Amniotic epithelial cell (primary cell): ENCODE measurements at regions not wholly inside any gene's neighbourhood (a gene's known extent, or its start where the extent isn't known, plus 50 kb on each side); places are given as distances from the start of the nearest gene placed in this dataset.
A peak's percentile ranks its signal among the peaks of the same experiment; 100 is the strongest.
"Not testable (repeated sequence)": the region's sequence is repeated elsewhere in the genome, so short reads cannot be mapped to it uniquely, and the experiment has no call there.

Source experiments
- DNase-seq: peaks from one replicate; pipeline ENCODE4 v3.0.0-alpha.2; 2010; ENCODE audit warnings: low read depth

DNA sequence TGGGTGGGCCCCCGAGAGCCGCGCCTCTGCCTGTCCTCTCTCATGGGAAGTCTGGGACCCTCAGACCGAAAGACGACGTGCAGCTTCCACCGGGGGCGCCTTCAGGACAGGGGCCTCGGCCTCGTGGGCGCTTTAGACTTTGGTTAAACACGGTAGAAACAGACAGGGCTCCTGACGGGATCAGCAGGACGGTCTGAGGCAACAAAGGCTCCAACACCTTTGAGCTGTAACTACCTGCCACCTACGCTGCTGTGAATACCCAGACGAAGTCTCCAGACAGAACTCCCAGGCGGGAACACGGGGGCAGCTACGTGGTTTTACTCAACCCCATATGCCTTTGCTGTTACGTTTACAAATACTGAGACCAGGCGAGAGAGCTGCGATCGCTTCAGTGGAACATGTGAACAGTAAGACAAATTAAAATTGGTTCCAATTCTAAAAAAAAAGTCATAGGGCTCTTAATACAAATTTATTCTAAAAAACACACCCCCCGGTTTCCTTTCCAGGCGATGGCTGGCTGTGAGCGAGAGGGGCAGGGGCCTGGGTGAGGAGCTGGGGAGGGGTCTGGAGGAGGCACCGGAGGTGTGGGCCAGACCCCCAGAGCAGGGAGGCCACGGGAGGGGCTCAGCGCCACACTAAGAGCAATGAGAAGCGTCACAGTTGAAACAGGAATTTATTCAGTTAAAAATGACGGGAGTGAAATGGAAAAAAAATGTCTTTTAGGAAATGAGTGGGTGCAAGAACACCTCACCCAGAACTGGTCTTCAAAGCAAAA is 453.2 kb downstream of the QKI start:
- no peak for DNase-seq

DNA sequence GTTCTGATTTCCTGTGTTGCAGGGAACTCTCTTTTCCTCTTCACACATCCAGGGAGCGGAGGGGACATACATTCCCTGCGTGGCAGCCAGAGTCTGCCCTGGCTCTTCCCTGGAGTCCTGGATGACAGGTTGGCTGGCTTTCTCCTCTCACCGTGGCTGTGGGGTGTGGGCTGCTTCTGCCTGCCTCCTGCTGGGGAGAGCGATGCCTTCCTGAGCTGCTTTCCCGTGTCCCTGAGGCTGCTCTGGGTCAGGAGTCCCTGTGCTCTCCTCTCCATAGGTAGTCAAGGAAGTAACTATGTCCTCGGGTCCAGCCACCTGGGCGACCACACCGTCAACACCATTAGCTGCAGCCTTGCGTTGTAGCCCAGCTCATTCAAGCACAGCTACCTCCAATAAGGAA is 451.7 kb downstream of the QKI start:
- DNase-seq = no peak

DNA sequence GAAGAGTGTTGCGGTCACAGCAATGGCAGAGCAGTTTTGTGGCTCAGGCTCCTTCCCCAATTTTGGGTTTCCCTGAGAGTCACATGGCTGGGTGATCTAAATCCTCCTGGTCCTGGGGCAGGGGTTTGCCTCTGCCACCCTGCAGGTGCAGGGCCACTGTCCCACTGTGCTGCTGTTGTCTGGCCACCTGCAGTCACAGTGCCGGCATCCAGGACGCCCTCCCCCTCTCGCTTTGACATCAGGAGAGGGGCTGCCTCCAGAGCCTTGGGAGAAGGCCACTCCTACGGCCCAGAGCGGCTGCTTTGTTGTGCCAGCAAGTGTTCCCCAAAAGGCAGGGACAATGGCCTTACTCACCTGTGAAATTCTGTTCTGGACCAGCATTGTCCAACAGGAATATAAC is 449.0 kb downstream of the QKI start:
- DNase-seq = no peak

DNA sequence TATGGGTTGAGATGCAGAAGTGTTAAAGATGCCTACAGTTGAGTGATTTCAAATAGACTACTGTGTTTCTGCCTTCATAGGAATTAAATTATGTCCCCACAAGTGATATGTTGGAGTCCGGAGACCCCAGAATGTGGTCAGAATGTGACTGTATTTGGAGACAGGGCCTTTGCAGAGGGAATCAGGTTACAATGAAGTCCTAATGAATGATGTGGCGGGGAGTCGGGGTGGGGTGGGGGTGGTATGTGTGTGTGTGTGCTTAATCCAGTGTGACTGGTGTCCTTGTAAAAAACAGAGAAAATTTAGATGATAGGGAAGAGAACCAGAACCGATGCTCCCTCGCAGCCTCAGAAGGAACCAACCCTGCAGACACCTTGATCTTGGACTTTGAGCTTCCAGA is 448.2 kb downstream of the QKI start:
- DNase-seq = no peak

DNA sequence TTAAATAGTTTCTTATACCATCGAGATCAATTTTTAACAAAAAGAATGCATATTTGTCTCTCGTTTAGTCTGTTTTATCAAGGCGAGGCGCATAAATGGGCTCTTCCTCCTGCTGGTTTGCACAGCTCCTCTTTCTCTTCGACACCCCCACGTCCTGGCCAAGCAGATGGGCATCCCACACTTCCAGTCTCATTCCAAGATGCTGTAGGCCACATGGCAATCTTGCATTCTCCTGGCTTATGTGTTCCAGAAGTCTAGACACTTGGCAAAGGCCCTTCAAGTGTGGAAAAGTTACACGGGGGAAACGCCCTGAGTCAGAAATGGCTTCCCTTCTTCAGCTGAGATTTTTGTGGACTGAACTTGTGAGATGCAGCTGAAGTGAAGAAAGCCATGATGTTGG is 447.1 kb downstream of the QKI start:
- no peak for DNase-seq

DNA sequence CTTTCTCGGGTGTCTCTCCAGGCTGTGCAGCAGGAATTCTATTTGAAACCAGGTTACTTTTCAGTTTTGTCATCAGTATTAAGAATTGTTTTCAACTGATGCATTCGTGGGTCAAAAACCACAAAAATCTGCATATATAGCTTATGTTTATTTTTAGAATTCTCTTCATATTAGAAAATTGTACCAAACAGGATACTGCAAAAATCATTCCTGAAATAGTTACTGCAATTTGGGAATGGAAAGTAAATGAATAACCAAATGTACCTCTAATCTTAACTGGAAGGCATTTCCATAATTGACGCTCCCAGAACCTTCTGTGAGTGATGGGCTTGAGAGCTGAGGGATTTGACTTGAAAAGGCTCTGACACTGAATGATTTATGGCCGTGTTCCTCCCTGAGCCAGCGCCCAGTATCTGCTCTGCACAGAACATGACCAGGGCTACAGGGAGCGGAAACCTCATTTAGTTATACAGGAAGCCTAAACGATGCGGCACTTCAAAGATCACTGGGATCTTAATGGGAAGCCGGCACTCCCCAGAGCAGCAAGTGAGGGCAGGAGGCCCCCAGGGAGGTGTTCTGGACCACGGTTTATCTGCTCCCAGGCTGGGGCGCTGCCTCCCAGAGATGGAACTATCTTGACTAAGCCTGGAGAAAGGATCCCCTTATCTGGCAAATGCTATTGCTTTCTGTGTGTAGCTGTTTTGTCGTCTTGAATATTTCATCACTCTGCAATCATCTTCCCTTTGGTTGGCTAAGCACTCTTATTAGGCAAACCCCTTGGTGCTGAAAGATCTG is 446.0 kb downstream of the QKI start:
- DNase-seq = peak; percentile 19

DNA sequence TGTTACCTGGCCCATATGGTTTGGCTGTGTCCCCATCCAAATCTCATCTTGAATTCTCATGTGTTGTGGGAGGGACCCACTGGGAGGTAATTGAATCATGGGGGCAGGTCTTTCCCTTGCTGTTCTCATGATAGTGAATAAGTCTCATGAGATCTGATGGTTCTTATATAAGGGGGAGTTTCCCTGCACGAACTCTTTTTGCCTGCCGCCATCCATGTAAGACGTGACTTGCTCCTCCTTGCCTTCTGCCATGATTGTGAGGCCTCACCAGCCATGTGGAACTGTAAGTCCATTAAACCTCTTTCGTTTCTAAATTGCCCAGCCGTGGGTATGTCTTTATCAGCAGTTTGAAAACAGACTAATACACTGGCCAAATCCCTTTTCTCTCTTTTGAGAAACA is 444.4 kb downstream of the QKI start:
- not testable (repeated sequence) for DNase-seq

DNA sequence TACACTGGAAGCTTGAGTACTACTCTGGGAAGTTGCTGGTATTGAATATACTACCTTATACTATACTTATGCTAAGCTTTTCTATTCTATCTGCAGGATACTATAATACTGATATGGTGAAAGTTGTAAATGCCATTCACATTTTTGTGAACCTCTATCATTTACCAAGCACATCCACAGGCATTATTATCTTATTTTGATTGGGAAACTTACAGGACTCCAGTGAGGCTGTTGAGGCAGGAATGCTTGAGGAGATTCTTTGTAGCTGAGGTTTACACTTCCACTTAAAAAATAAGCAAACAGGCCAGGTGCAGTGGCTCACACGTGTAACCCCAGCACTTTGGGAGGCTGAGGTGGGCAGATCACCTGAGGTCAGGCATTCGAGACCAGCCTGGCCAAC is 442.9 kb downstream of the QKI start:
- no peak for DNase-seq

DNA sequence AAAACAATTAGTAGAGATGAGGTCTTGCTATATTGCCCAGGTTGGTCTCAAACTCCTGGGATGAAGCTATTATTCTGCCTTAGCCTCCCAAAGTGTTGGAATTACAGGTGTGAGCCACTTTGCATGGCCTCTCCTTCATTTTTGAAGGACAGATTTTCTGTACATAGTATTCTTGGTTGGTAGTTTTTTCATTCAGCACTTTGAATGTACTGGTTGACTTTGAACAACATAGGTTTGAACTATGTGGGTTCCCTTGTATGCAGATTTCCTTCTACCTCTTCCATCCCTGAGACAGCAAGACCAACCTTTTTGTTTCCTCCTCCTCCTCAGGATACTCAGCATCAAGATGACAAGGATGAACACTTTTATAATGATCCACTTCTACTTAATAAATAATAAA is 436.4 kb downstream of the QKI start:
- no peak for DNase-seq

DNA sequence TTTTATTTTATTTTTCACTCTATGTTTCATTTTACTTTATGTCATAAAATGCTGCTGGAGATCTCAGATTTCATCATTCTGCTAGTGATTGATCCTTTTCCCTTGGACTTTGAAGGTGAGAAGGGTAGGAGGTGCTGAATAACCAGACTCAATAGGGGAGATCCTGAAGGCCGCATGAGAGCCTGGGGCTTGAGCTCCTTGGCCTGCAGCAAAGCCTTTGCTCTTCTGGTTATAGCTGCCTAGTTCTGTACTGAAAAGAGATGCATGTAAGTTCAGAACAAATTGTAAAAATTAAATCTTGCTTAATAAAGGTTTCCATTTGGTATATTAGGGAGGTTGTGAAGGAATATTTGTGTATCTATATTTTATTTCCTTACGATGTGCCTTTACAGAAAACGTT is 430.2 kb downstream of the QKI start:
- no peak for DNase-seq

DNA sequence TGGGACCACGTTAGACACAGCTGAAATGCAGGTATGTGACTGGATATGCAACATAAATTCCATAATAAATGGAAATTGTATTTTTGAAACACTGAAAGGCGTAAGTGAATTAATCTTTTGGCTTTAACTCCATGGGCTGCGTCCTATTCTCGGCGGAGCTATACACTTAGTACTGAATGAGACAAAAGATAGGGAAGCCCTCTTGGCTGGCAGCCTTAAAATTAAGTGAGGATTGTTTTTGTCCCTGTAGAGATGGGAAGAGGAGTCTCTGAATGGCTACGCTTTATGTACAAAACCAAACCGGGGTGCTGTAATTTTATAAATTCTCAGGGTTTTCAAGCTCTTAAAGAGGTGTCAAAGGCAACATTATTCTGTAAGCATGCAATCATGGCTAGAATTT is 429.8 kb downstream of the QKI start:
- DNase-seq = no peak

DNA sequence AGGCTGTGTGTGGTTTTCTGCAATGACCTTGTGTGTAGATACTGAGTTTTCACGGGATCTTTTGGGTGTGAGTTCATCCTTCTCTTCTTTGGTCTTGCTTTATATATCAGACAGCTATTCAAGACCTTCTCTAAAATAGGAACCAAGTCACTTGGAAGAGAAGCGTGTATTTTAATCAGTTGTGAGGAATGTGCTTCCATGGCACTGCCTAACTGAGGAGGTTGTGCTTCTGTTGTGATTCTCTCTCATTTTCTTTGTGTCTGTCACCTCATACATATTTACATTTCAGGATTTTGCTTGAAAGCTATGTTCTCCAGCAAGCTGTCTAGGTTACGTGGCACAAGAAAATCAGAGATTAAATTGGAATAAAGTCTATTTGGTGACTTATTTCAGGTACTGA is 428.7 kb downstream of the QKI start:
- DNase-seq = no peak

DNA sequence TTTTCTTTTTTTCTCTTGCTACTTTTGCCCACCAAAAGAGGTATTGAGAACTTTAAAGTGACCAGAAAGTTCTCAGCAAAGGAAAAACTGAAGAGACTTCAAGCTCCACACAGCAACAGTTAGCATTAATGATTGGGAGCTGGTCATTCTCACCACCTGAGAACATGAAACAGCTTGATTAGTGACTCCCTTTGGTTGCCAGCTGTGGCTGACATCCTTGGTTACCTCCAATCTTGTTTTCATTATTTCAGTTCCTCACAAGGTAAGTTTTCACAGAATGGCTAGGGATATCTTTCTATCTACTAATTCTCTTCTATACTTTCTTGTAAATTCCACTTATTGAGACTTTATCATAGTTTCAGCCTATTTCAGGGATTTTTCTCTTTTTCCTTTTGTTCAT is 427.9 kb downstream of the QKI start:
- no peak for DNase-seq

DNA sequence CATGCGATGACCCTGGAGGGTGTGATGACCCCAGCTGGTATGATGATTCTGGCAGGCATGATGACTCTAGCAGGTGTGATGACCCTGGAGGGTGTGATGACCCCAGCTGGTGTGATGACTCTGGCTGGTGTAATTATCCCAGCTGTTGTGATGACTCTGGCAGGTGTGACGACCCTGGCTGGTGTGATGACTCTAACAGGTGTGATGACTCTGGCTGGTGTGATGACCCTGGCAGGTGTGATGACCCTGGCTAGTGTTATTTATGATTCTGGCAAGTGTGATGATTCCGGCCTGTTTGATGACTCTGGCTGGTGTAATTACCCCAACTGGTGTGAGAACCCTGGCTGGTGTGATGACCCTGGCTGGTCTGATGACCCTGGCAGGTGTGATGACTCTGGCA is 427.2 kb downstream of the QKI start:
- DNase-seq = no peak

DNA sequence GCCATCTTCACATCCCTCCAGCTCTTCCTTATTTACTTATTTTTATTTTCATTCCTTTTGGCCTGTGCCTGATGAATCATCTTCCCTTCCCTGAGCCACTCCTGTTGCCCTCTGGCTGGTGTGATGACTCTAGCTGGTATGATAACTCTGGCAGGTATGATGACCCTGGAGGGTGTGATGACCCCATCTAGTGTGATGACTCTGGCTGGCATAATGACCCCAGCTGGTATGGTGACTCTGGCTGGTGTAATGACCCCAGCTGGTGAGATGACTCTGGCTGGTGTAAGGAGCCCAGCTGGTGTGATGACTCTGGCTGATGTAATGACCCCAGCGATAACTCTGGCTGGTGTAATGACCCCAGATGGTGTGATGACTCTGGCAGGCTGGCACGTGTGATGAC is 426.8 kb downstream of the QKI start:
- DNase-seq = no peak

DNA sequence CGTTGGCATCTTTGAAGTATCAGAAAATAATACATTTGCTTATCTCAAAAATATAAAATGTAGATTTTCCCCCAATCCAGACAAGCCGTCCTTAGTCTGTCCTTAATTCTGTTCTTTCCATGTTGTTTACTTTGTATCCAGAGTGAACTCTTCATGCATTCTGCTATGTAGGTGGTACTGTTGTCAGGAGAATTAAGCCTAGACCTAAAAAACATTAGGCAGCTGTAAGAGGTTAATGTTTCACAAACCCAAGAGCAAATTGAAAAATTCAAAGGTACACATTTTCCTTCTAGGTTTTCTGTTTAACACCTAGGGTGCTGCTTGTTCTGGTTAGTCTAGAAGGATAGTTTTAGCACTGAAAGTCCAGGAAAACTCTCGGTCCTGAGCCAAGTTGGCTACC is 426.4 kb downstream of the QKI start:
- no peak for DNase-seq

DNA sequence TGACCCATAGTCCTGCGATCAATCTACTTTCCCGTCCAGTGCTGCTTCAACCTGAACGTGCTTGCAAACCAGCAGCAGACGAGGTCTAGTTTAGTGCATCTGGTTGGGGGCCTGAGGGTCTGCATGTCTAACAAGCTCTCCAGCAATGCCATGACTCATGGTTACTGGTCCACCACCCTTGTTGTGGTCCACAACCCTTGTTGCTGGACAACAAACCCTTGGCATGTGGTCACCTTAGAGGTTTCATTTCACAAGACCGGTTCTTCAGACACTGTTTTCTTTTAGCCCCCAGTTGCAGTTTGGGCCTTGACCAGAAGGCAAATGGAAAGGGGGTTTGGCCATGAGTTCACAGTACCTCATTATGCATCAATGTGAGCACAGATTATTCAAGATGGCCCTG is 424.8 kb downstream of the QKI start:
- DNase-seq = no peak

DNA sequence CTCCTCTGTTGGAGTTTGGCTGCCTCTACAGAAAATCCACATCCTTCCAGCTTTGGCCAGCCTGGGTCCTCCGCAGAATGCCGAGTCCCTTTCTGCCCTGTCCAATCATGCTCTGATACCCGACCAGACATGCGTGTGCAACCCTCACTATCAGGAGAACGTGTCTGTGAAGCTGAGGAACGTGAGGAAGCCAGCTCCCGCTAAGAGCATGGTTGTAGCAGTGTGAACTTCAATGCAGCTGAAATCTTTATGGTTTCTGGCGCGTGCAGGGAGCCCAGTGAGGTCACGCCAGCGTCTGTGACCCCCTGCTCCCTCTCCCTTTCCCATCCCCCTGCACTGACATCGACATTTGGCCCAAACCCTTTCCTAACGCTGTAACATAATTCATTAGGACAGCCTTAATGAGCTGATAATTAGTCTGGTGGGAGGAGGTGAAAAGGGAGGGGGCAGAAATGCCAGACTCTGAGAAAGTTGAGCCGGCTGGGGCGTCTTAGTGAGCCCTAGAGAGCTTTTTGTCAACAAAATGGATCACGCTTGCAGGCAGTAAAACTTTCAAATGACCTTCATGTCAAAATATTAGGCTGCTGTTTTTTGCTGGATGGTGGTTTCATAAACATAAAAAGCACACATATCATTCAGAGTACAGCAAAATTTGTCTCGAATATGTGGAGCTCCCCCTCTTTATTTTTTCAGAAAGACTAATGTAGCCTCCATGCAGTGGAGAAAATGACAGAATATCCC is 423.3 kb downstream of the QKI start:
- DNase-seq = no peak

DNA sequence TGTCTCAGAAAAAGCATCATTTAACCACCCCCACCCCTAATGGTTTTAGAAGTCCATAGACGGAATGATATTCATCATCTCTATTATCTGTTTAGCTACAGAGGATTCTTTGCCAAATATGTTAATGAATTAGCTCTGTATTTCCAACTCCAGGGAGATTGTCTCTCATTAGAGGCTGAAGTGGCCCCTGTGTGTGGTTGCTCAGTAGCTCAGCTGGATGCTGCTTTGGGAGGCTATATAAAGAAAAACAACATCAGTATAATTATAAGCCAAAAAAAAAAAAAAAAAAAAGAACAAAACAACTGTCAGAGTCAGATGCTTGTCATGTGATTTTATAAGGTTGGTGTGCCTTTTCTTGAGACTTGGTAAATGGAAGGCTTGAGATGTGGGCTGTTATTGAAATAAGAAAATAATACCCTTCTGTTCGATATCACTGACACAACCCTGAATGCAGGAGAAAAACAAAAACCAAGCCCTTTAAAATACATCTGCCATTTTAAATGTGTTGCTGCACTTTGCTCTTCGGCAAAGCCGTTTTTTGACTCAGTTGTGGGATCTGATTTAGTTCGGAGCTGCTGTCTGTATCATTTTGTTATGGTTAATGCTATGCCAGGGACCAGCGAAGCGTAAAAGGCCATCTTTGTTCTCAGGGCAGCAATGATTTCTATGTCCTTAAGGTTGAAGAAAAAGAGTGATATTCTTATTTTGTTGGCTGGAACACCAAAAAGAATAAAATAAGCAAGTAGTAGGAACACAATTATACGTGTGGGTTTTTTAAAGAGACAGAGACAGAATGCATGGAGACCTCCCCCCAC is 422.6 kb downstream of the QKI start:
- DNase-seq = no peak

DNA sequence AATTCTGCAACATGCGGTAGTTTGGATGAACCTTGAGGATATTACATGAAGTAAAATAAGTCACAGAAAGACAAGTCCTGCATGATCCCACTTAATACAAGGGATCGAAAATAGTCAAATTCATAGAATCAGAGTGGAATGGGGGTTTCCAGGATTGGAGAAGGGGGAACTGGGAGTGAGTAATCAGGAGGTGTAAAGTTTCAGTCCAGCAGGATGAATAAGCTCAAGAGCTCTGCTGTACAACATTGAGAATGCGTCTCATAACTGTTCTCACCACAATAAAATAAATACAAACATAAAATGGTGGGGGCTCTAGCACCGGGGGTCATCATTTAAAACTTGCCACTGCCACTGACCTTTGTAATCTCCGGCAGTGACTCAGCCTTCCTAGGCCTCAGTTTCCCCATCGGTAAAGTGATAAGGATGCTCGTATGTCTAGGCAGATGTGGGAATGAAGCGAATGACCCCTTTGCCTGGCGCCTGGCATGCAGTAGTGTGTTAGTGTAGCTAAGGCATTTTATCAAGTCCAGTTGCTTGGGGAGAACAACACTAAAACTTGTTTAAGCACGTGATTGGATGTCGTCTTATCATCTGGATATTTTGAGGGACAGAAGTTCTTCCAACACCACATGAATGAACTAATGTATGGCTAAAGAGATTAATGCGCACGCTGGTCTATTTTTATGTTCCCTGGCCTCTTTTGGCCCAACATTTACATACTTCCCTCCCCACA is 421.1 kb downstream of the QKI start:
- DNase-seq = no peak

DNA sequence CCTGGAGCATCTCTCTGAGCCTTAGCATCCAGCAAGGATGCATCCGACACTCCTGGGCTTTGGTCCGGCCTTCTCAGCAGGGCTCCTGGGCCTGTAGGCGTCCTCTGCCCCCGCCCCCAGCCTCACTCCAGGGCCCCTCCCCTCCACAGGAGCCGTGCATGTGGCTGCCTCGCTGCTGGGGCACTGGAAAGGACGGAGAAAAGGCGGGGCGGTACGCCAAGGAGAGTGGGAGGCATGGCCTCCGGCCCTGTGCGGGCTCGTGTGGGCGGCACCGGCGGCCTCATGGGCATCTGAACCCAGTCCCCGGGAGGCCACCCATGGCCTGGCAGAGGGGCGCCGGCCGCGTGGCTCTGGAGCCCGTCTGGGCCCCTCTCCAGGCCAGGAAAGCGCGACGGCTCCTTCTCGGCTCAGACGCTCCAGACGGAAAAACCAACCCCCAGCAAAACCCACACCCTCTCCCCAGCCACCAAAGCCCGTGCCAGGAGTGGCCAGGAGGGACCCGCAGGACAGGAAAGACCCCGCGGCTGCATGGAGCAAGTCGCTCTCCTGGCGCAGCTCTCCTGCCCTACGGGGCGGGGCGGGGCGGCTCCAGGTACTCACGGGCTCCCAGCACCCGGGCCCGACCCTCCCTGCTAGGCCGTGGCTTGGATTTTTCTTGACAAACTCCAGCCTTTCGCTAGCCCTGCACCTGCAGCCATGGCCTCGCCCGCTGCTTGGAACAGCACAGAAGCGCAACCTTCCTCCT is 419.9 kb downstream of the QKI start:
- no peak for DNase-seq
